Ovary (tissue), 7 donors: ENCODE measurements at regions not wholly inside any gene's neighbourhood (a gene's known extent, or its start where the extent isn't known, plus 50 kb on each side); places are given as distances from the start of the nearest gene placed in this dataset.
"Not testable (repeated sequence)": the region's sequence is repeated elsewhere in the genome, so short reads cannot be mapped to it uniquely, and the experiment has no call there.

Experiments
- DNase-seq, 5 donors: peaks; one replicate each; pipeline ENCODE4 v3.0.0-alpha.2; 2019 to 2020
- H3K27ac ChIP-seq, 2 donors: fragments of 200-600 bp; one replicate each; pipeline versions ENCODE4 v1.5.1 to v1.8.0; 2019 to 2022
- H3K27me3 ChIP-seq: fragments of 200-600 bp; one replicate; pipeline ENCODE4 v1.8.0; 2022
- H3K36me3 ChIP-seq: fragments of 200-600 bp; sonication (generic); one replicate; pipeline ENCODE4 v1.5.1; 2019
- H3K4me1 ChIP-seq: one replicate; pipeline ENCODE4 v1.8.1; 2013; ENCODE audit warnings: mild to moderate bottlenecking, moderate library complexity; ENCODE audit not compliant: insufficient read depth
- H3K4me3 ChIP-seq: fragments of 200-600 bp; sonication (generic); one replicate; pipeline ENCODE4 v1.5.1; 2017
- H3K9me3 ChIP-seq, 2 donors: fragments of 200-600 bp in 1 of 2; sonication (generic) in 1 of 2; one replicate each; pipeline versions ENCODE4 v1.5.1 to v1.8.1; 2013 to 2019; ENCODE audit warnings: mild to moderate bottlenecking in 1 of 2, moderate library complexity in 1 of 2
- EP300 ChIP-seq: sonication (generic); formaldehyde crosslinking; IDR thresholded peaks from one replicate; pipeline ENCODE4 v1.6.1; 2017; ENCODE audit warnings: antibody characterized with exemption
- POLR2A ChIP-seq: fragments of 450-650 bp; IDR thresholded peaks from one replicate; pipeline ENCODE4 v1.6.1; 2017; ENCODE audit warnings: antibody characterized with exemption, mild to moderate bottlenecking, moderate library complexity
- WGBS, 3 donors: extraction: QIAGEN DNeasy Blood & Tissue Kit in 1 of 3; methylation state at CpG; one replicate each; pipeline versions ENCODE4 v1.1.5 to v1.1.7; 2013 to 2017; 5-methylcytosine and 5-hydroxymethylcytosine counted together
- intact Hi-C, 4 donors: fragments of 100-400 bp; cut with DNase I; formaldehyde crosslinking; loops; one replicate each; pipeline versions ENCODE4 v1.11.0 to v1.15.1; 2022 to 2023
- TF ChIP-seq, protein P1 (sequence below), 3 donors: fragments of 450-650 bp in 2 of 3; fragments of 200-600 bp in 1 of 3; IDR thresholded peaks; one replicate each; pipeline versions ENCODE4 v1.5.1 to v1.8.0; 2016 to 2022; ENCODE audit warnings: antibody characterized with exemption in 3 of 3, mild to moderate bottlenecking in 1 of 3
- donor health status: DM: no; HTN: no; CAD: no; lungs with moderate emphysema.
- donor health status: DM: no; HTN: no; CAD: no.
- donor health status: Bipolar disorder and iron deficiency.
- donor health status: DM: no; HTN: no; CAD: no.
- donor health status: DM: yes; HTN: yes; CAD: no.

GRCh38 chr3:163185721-163186350 lies 1689.2 kb downstream of the OTOL1 start:
- H3K36me3 ChIP-seq, result no peaks in the 10 kb centered on the region

GRCh38 chr3:163175970-163176369 lies 1679.4 kb downstream of the OTOL1 start:
- no peaks in the 10 kb centered on the region for H3K9me3 ChIP-seq
- H3K4me3 ChIP-seq, result no peak overlapping the region
- WGBS, 3 donors, result 57 to 68% (median 64%) methylated on average over 2 of the region's 2 CpGs
- H3K27me3 ChIP-seq, result no peaks in the 10 kb centered on the region
- DNase-seq, result no peak
- intact Hi-C loops, result no loop called here
- no peaks in the 10 kb centered on the region for H3K4me1 ChIP-seq
- no peak overlapping the region for H3K27ac ChIP-seq
- TF ChIP-seq EP300, result no peak
- no peak for TF ChIP-seq POLR2A
- TF ChIP-seq, protein P1, sequence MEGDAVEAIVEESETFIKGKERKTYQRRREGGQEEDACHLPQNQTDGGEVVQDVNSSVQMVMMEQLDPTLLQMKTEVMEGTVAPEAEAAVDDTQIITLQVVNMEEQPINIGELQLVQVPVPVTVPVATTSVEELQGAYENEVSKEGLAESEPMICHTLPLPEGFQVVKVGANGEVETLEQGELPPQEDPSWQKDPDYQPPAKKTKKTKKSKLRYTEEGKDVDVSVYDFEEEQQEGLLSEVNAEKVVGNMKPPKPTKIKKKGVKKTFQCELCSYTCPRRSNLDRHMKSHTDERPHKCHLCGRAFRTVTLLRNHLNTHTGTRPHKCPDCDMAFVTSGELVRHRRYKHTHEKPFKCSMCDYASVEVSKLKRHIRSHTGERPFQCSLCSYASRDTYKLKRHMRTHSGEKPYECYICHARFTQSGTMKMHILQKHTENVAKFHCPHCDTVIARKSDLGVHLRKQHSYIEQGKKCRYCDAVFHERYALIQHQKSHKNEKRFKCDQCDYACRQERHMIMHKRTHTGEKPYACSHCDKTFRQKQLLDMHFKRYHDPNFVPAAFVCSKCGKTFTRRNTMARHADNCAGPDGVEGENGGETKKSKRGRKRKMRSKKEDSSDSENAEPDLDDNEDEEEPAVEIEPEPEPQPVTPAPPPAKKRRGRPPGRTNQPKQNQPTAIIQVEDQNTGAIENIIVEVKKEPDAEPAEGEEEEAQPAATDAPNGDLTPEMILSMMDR (IDR thresholded peaks at IDR 0.05), result no peak
- H3K36me3 ChIP-seq, result no peaks in the 10 kb centered on the region

More at GRCh38 chr3:163185721-163186350, 1689.2 kb downstream of the OTOL1 start:
- no peaks in the 10 kb centered on the region for H3K9me3 ChIP-seq
- H3K4me1 ChIP-seq, result no peaks in the 10 kb centered on the region
- WGBS, 3 donors, result 81% methylated on average over 1 of the region's 1 CpG
- DNase-seq, result no peak
- TF ChIP-seq EP300, result no peak
- TF ChIP-seq, protein P1 (IDR thresholded peaks at IDR 0.05), result no peak
- no peak for TF ChIP-seq POLR2A
- no peak overlapping the region for H3K27ac ChIP-seq
- no peak overlapping the region for H3K4me3 ChIP-seq
- intact Hi-C loops, result no loop called here
- no peaks in the 10 kb centered on the region for H3K27me3 ChIP-seq

- H3K27ac ChIP-seq, H3K9me3 ChIP-seq, DNase-seq, H3K27me3 ChIP-seq, intact Hi-C loops, H3K36me3 ChIP-seq, H3K4me3 ChIP-seq, H3K4me1 ChIP-seq: not testable (repeated sequence)
- 73 to 82% (median 77%) methylated on average over 3 of the region's 3 CpGs for WGBS, 3 donors
Measured at GRCh38 chr3:163172513-163172912, 1675.9 kb downstream of the OTOL1 start.

DNA sequence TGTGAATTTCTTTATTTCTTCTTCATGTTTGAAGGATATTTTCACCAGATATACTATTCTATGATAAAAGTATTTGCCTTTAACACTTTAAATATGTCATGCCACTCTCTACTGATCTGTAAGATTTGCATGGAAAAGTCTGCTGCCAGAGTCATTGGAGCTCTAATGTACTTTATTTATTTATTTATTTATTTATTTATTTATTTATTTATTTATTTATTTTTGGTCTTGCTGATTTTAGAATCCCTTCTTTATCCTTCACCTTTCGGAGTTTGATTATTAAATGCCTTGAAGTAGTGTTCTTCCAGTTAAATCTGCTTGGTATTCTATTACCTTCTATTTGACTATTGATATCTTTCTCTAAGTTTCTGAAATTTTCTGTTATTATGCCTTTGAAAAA lies 1669.6 kb downstream of the OTOL1 start:
- no peaks in the 10 kb centered on the region for H3K27me3 ChIP-seq
- no peaks in the 10 kb centered on the region for H3K4me1 ChIP-seq
- 45 to 80% (median 73%) methylated on average over 1 of the region's 1 CpG for WGBS, 3 donors
- DNase-seq, result no peak
- H3K36me3 ChIP-seq, result no peaks in the 10 kb centered on the region
- H3K27ac ChIP-seq, result no peak overlapping the region
- no peak overlapping the region for H3K4me3 ChIP-seq
- TF ChIP-seq, protein P1 (IDR thresholded peaks at IDR 0.05), result no peak
- TF ChIP-seq POLR2A, result no peak
- intact Hi-C loops, result no loop called here
- H3K9me3 ChIP-seq, result no peaks in the 10 kb centered on the region

GRCh38 chr3:163159306-163159705 lies 1662.7 kb downstream of the OTOL1 start:
- TF ChIP-seq, protein P1 (IDR thresholded peaks at IDR 0.05), result no peak
- TF ChIP-seq EP300 (no peak), POLR2A (no peak)
- Histone ChIP-seq H3K9me3 (no peaks in the 10 kb centered on the region), H3K4me1 (no peaks in the 10 kb centered on the region), H3K27me3 (no peaks in the 10 kb centered on the region), H3K27ac (no peak overlapping the region), H3K36me3 (no peaks in the 10 kb centered on the region), H3K4me3 (no peak overlapping the region)
- 38 to 51% (median 41%) methylated on average over 2 of the region's 2 CpGs for WGBS, 3 donors
- intact Hi-C loops, result no loop called here
- no peak for DNase-seq
